ENCODE measurements at regions not wholly inside any gene's neighbourhood (a gene's known extent, or its start where the extent isn't known, plus 50 kb on each side); places are given as distances from the start of the nearest gene placed in this dataset.

DNA sequence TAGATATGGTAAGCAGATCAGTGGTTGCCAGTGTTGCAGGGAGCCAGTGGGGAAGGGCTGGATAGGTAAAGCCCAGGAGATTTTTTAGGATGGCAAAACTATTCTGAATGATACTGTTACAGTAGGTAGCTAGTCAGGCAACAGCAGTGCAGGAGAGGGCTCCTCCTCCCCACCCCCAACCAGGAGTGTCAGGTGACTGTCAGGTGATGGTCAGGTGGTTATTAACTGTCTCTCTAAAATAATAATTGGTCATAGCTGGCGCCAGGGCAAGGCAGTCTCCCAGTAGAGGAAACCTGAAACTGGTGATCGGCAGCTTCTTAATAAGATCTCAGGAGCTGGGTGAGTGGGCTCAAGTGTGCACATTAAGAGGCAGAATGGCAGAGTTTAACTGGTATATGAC lies 201.6 kb upstream of the PARD3B start:
- TF ChIP-seq U2AF2 (IDR thresholded peaks at IDR 0.05; ENCODE audit: low read depth, low read length) (no peak), DPF2 (CRISPR knock-in tag; IDR thresholded peaks at IDR 0.05; ENCODE audit: borderline replicate concordance, low read depth) (no peak), ZNF577 (CRISPR knock-in tag; IDR thresholded peaks at IDR 0.05; ENCODE audit: borderline replicate concordance, low read depth) (no peak), ZNF343 (CRISPR knock-in tag; IDR thresholded peaks at IDR 0.05) (no peak), NFYC (CRISPR knock-in tag; IDR thresholded peaks at IDR 0.05) (no peak), GATAD1 (CRISPR knock-in tag; IDR thresholded peaks at IDR 0.05) (no peak), ZNF746 (CRISPR knock-in tag; IDR thresholded peaks at IDR 0.05) (no peak), RFXAP (CRISPR knock-in tag; IDR thresholded peaks at IDR 0.05; ENCODE audit: borderline replicate concordance) (no peak), ZNF788 (CRISPR knock-in tag; IDR thresholded peaks at IDR 0.05; ENCODE audit: borderline replicate concordance) (no peak), DNMT1 (CRISPR knock-in tag; IDR thresholded peaks at IDR 0.05) (no peak), POLR2AphosphoS2 (IDR thresholded peaks at IDR 0.05; ENCODE audit: low read depth, low read length) (no peak), FOXO1 (CRISPR knock-in tag; IDR thresholded peaks at IDR 0.05) (no peak), ZNF121 (CRISPR knock-in tag; IDR thresholded peaks at IDR 0.05) (no peak)
- TF ChIP-seq, protein P1, sequence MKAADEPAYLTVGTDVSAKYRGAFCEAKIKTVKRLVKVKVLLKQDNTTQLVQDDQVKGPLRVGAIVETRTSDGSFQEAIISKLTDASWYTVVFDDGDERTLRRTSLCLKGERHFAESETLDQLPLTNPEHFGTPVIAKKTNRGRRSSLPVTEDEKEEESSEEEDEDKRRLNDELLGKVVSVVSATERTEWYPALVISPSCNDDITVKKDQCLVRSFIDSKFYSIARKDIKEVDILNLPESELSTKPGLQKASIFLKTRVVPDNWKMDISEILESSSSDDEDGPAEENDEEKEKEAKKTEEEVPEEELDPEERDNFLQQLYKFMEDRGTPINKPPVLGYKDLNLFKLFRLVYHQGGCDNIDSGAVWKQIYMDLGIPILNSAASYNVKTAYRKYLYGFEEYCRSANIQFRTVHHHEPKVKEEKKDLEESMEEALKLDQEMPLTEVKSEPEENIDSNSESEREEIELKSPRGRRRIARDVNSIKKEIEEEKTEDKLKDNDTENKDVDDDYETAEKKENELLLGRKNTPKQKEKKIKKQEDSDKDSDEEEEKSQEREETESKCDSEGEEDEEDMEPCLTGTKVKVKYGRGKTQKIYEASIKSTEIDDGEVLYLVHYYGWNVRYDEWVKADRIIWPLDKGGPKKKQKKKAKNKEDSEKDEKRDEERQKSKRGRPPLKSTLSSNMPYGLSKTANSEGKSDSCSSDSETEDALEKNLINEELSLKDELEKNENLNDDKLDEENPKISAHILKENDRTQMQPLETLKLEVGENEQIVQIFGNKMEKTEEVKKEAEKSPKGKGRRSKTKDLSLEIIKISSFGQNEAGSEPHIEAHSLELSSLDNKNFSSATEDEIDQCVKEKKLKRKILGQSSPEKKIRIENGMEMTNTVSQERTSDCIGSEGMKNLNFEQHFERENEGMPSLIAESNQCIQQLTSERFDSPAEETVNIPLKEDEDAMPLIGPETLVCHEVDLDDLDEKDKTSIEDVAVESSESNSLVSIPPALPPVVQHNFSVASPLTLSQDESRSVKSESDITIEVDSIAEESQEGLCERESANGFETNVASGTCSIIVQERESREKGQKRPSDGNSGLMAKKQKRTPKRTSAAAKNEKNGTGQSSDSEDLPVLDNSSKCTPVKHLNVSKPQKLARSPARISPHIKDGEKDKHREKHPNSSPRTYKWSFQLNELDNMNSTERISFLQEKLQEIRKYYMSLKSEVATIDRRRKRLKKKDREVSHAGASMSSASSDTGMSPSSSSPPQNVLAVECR (CRISPR knock-in tag; IDR thresholded peaks at IDR 0.05; ENCODE audit: borderline replicate concordance) = no peak
- TF ChIP-seq, protein P2, sequence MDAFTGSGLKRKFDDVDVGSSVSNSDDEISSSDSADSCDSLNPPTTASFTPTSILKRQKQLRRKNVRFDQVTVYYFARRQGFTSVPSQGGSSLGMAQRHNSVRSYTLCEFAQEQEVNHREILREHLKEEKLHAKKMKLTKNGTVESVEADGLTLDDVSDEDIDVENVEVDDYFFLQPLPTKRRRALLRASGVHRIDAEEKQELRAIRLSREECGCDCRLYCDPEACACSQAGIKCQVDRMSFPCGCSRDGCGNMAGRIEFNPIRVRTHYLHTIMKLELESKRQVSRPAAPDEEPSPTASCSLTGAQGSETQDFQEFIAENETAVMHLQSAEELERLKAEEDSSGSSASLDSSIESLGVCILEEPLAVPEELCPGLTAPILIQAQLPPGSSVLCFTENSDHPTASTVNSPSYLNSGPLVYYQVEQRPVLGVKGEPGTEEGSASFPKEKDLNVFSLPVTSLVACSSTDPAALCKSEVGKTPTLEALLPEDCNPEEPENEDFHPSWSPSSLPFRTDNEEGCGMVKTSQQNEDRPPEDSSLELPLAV (CRISPR knock-in tag; conservative IDR thresholded peaks at IDR 0.05; ENCODE audit: low read depth) = no peak
- TF ChIP-seq, protein P3, sequence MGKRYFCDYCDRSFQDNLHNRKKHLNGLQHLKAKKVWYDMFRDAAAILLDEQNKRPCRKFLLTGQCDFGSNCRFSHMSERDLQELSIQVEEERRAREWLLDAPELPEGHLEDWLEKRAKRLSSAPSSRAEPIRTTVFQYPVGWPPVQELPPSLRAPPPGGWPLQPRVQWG (CRISPR knock-in tag; IDR thresholded peaks at IDR 0.05; ENCODE audit: borderline replicate concordance, low read depth) = no peak
- no peak for ATAC-seq
- Histone ChIP-seq H3K27ac (ENCODE audit: extremely low read length, insufficient read depth, low read length) (no peak overlapping the region), H3K9ac (ENCODE audit: insufficient read depth, low read depth, low read length) (no peak overlapping the region), H3K9me3 (ENCODE audit: low read length) (no peaks in the 10 kb centered on the region), H3K27me3 (ENCODE audit: control insufficient read depth in 1 of 2, insufficient read depth in 2 of 2, low read length in 2 of 2) (no peaks in the 10 kb centered on the region), H3K4me3 (replicated peaks in 1 of 3; ENCODE audit: insufficient read depth in 1 of 3, low read depth in 2 of 3, low read length in 3 of 3) (no peak overlapping the region), H4K20me1 (ENCODE audit: insufficient read depth, low read length) (no peaks in the 10 kb centered on the region), H3K36me3 (replicated peaks in 1 of 2; ENCODE audit: control insufficient read depth in 1 of 2, insufficient read depth in 2 of 2, low read length in 2 of 2) (no peaks in the 10 kb centered on the region), H3K79me2 (ENCODE audit: insufficient read depth, low read length) (no peaks in the 10 kb centered on the region), H2AFZ (ENCODE audit: low read length) (no peak overlapping the region), H3K4me1 (ENCODE audit: insufficient read depth, low read length) (peaks cover 15% of the 10 kb centered on the region; the same call in 1 of the 2 replicates), H3K4me2 (ENCODE audit: low read depth, low read length) (no peak overlapping the region)
- ChIA-PET POLR2A (no interaction called here), CTCF (ENCODE audit: low intra/inter-chr PET ratio, low total read pairs) (no interaction called here)
- no peak for FAIRE-seq
- DNase-seq (ENCODE audit: low spot score) = no peak
- intact Hi-C loops (cut with micrococcal nuclease; ENCODE audit: unreplicated experiment) (no loop called here), in situ Hi-C loops (cut with HindIII; ENCODE audit: extremely low pct_ligation_motif_present, low pct_unique_long_range_greater_than_20kb) (loop anchor here (25.0 kb wide), 1 partner anchor 1544 kb away; no protein-coding TSS in a partner anchor)
- 87% methylated on average over 2 of the region's 2 CpGs for WGBS (ENCODE audit: low lambda C conversion rate)
- BruUV-seq (replicated peaks) = no TSS peak
